D721Med (cell line): ENCODE measurements at regions not wholly inside any gene's neighbourhood (a gene's known extent, or its start where the extent isn't known, plus 50 kb on each side); places are given as distances from the start of the nearest gene placed in this dataset.

Experiments used
- DNase-seq: peaks from one replicate; pipeline ENCODE4 v3.0.0; 2011; ENCODE audit warnings: low spot score; ENCODE audit not compliant: insufficient read length
- FAIRE-seq: peaks from 2 replicates; lab custom pipeline; 2011; peaks lifted over from hg19 to GRCh38; lab: Jason Lieb, UNC
- CTCF ChIP-seq: IDR thresholded peaks from 2 replicates; pipeline ENCODE4 v1.5.1; 2012; ENCODE audit warnings: mild to moderate bottlenecking, control low read depth; ENCODE audit not compliant: insufficient read depth; ENCODE audit errors: missing control alignments

GRCh38 chr16:72711823-72712222, 336.1 kb downstream of the ZFHX3 start:
- DNase-seq, result no peak
- TF ChIP-seq CTCF, result no peak
- FAIRE-seq, result no peak

GRCh38 chr16:72705801-72706200, 342.1 kb downstream of the ZFHX3 start:
- DNase-seq (no peak), FAIRE-seq (no peak)
- no peak for TF ChIP-seq CTCF

GRCh38 chr16:72704746-72705372, 343.1 kb downstream of the ZFHX3 start:
- FAIRE-seq, result no peak
- DNase-seq, result no peak
- no peak for TF ChIP-seq CTCF

- TF ChIP-seq CTCF, result no peak
- no peak for DNase-seq
- FAIRE-seq, result no peak
Observed at GRCh38 chr16:72689851-72690250, 358.1 kb downstream of the ZFHX3 start.

GRCh38 chr16:72680732-72681131, 367.2 kb downstream of the ZFHX3 start:
- no peak for TF ChIP-seq CTCF
- DNase-seq (no peak), FAIRE-seq (no peak)

- DNase-seq, result no peak
- no peak for FAIRE-seq
- no peak for TF ChIP-seq CTCF
Observed at GRCh38 chr16:72679856-72680255, 368.1 kb downstream of the ZFHX3 start.

GRCh38 chr16:72677662-72678447, 370.1 kb downstream of the ZFHX3 start:
- DNase-seq (no peak), FAIRE-seq (no peak)
- no peak for TF ChIP-seq CTCF
